HG03045 (cell line): ENCODE measurements at regions not wholly inside any gene's neighbourhood (a gene's known extent, or its start where the extent isn't known, plus 50 kb on each side); places are given as distances from the start of the nearest gene placed in this dataset.

ENCODE experiments used
- ATAC-seq: cut with Tn5 transposase; IDR thresholded peaks from one replicate; pipeline ENCODE4 v1.9.1; 2021; ENCODE audit warnings: mild to moderate bottlenecking, moderate library complexity; ENCODE audit not compliant: unreplicated experiment

- no peak for ATAC-seq
Measured at GRCh38 chr2:2856723-2857415, 520.7 kb downstream of the EIPR1 start.

GRCh38 chr2:2855297-2855696 lies 522.3 kb downstream of the EIPR1 start:
- ATAC-seq: no peak

GRCh38 chr2:2853346-2853745 lies 522.3 kb upstream of the MYT1L start:
- ATAC-seq: no peak

- no peak for ATAC-seq
Measured at GRCh38 chr2:2851806-2852777, 521.0 kb upstream of the MYT1L start.

- ATAC-seq: no peak
Measured at GRCh38 chr2:2851316-2851715, 520.2 kb upstream of the MYT1L start.

GRCh38 chr2:2850859-2851258 lies 519.8 kb upstream of the MYT1L start:
- ATAC-seq: no peak

- ATAC-seq: no peak
Measured at GRCh38 chr2:2850218-2850755, 519.2 kb upstream of the MYT1L start.

GRCh38 chr2:2849464-2850217 lies 518.6 kb upstream of the MYT1L start:
- no peak for ATAC-seq

- no peak for ATAC-seq
Measured at GRCh38 chr2:2848621-2849333, 517.7 kb upstream of the MYT1L start.

- ATAC-seq: no peak
Measured at GRCh38 chr2:2848198-2848597, 517.1 kb upstream of the MYT1L start.

GRCh38 chr2:2847209-2847676 lies 516.2 kb upstream of the MYT1L start:
- no peak for ATAC-seq

GRCh38 chr2:2846332-2847208 lies 515.5 kb upstream of the MYT1L start:
- ATAC-seq: no peak

GRCh38 chr2:2845806-2846315 lies 514.8 kb upstream of the MYT1L start:
- ATAC-seq: no peak

- ATAC-seq: no peak
Measured at GRCh38 chr2:2845267-2845666, 514.2 kb upstream of the MYT1L start.

- no peak for ATAC-seq
Measured at GRCh38 chr2:2843969-2844548, 513.0 kb upstream of the MYT1L start.

- ATAC-seq: no peak
Measured at GRCh38 chr2:2842466-2842865, 511.4 kb upstream of the MYT1L start.

- no peak for ATAC-seq
Measured at GRCh38 chr2:2840681-2841300, 509.7 kb upstream of the MYT1L start.

GRCh38 chr2:2839782-2840531 lies 508.9 kb upstream of the MYT1L start:
- ATAC-seq: no peak
